Adrenal gland (tissue), 9 donors: ENCODE measurements at regions not wholly inside any gene's neighbourhood (a gene's known extent, or its start where the extent isn't known, plus 50 kb on each side); places are given as distances from the start of the nearest gene placed in this dataset.

ENCODE experiments used
- DNase-seq, 7 donors: peaks; one replicate each; pipeline ENCODE4 v3.0.0-alpha.2; 2019 to 2020
- H3K27ac ChIP-seq, 5 donors: fragments of 200-600 bp; sonication (generic) in 4 of 5; 1 replicate in 3 of 5; 2 replicates in 2 of 5; pipeline versions ENCODE4 v1.5.1 to v1.8.0; 2016 to 2020; ENCODE audit warnings: mild to moderate bottlenecking in 1 of 5
- H3K27me3 ChIP-seq: fragments of 200-600 bp; 2 replicates; pipeline ENCODE4 v1.8.0; 2021
- H3K36me3 ChIP-seq, 2 donors: fragments of 200-600 bp; replicated peaks in 1 of 2; 1 replicate in 1 of 2; 2 replicates in 1 of 2; pipeline versions ENCODE4 v1.5.1 to v1.8.0; 2018 to 2022
- H3K4me1 ChIP-seq, 2 donors: fragments of 200-600 bp; replicated peaks in 1 of 2; 1 replicate in 1 of 2; 2 replicates in 1 of 2; pipeline versions ENCODE4 v1.5.1 to v1.8.0; 2018 to 2021
- H3K4me3 ChIP-seq, 4 donors: fragments of 200-600 bp; sonication (generic) in 3 of 4; one replicate each; pipeline ENCODE4 v1.5.1; 2016 to 2018
- H3K9me3 ChIP-seq, 3 donors: fragments of 200-600 bp; sonication (generic) in 1 of 3; replicated peaks in 1 of 3; 1 replicate in 2 of 3; 2 replicates in 1 of 3; pipeline versions ENCODE4 v1.5.1 to v1.8.0; 2016 to 2021
- CTCF ChIP-seq, 6 experiments: fragments of 450-650 bp in 4 of 6; fragments of 200-600 bp in 2 of 6; sonication (generic) in 1 of 6; IDR thresholded peaks; 1 replicate in 5 of 6; 2 replicates in 1 of 6; pipeline versions ENCODE4 v1.5.1 to v1.8.0; 2016 to 2021; ENCODE audit warnings: antibody characterized with exemption in 6 of 6, mild to moderate bottlenecking in 2 of 6, moderate library complexity in 1 of 6
- POLR2A ChIP-seq, 2 donors: fragments of 450-650 bp; IDR thresholded peaks; one replicate each; pipeline ENCODE4 v1.6.1; 2017; ENCODE audit warnings: antibody characterized with exemption in 2 of 2, mild to moderate bottlenecking in 2 of 2, moderate library complexity in 1 of 2
- WGBS, 4 donors: extraction: QIAGEN DNeasy Blood & Tissue Kit in 2 of 4; methylation state at CpG; one replicate each; pipeline versions ENCODE4 v1.1.5 to v1.1.7; 2013 to 2017; 5-methylcytosine and 5-hydroxymethylcytosine counted together
- intact Hi-C, 2 donors: fragments of 100-400 bp; cut with DNase I; formaldehyde crosslinking; loops; one replicate each; pipeline versions ENCODE4 v1.14.1 to v1.15.0; 2022 to 2023
- donor health status: healthy with polysubstance abuse.
- donor health status: Bipolar disorder and iron deficiency.
- donor health status: DM: yes; HTN: yes; CAD: no.
- donor health status: DM: no; HTN: no; CAD: no.
- donor health status: DM: no; HTN: no; CAD: no.

- intact Hi-C loops = no loop called here
- Histone ChIP-seq H3K36me3 (no peaks in the 10 kb centered on the region), H3K27me3 (no peaks in the 10 kb centered on the region), H3K4me3 (no peak overlapping the region), H3K9me3 (no peaks in the 10 kb centered on the region), H3K27ac (no peak overlapping the region), H3K4me1 (no peaks in the 10 kb centered on the region)
- 74 to 86% (median 82%) methylated on average over 4 of the region's 4 CpGs for WGBS, 4 donors
- DNase-seq = no peak
- no peak for TF ChIP-seq POLR2A (IDR thresholded peaks at IDR 0.05)
- TF ChIP-seq CTCF (IDR thresholded peaks at IDR 0.05) = no peak
Measured at GRCh38 chr10:117936566-117936965, 110.2 kb downstream of the RAB11FIP2 start.

GRCh38 chr10:117936976-117937375 is 109.8 kb downstream of the RAB11FIP2 start:
- Histone ChIP-seq H3K4me1 (no peaks in the 10 kb centered on the region), H3K36me3 (no peaks in the 10 kb centered on the region), H3K27ac (no peak overlapping the region), H3K4me3 (no peak overlapping the region), H3K9me3 (no peaks in the 10 kb centered on the region), H3K27me3 (no peaks in the 10 kb centered on the region)
- no peak for DNase-seq
- TF ChIP-seq POLR2A (IDR thresholded peaks at IDR 0.05) = no peak
- TF ChIP-seq CTCF (IDR thresholded peaks at IDR 0.05) = no peak
- intact Hi-C loops = no loop called here
- 81 to 90% (median 85%) methylated on average over 3 of the region's 3 CpGs for WGBS, 4 donors

GRCh38 chr10:117938104-117938503 is 108.6 kb downstream of the RAB11FIP2 start:
- TF ChIP-seq POLR2A (IDR thresholded peaks at IDR 0.05) (no peak), CTCF (IDR thresholded peaks at IDR 0.05) (no peak)
- no peak overlapping the region for H3K4me3 ChIP-seq
- no peaks in the 10 kb centered on the region for H3K9me3 ChIP-seq
- H3K4me1 ChIP-seq = no peaks in the 10 kb centered on the region
- WGBS, 4 donors = 58 to 88% (median 72%) methylated on average over 4 of the region's 4 CpGs
- no peak for DNase-seq
- H3K27ac ChIP-seq = no peak overlapping the region
- no peaks in the 10 kb centered on the region for H3K27me3 ChIP-seq
- intact Hi-C loops = no loop called here
- no peaks in the 10 kb centered on the region for H3K36me3 ChIP-seq

DNA sequence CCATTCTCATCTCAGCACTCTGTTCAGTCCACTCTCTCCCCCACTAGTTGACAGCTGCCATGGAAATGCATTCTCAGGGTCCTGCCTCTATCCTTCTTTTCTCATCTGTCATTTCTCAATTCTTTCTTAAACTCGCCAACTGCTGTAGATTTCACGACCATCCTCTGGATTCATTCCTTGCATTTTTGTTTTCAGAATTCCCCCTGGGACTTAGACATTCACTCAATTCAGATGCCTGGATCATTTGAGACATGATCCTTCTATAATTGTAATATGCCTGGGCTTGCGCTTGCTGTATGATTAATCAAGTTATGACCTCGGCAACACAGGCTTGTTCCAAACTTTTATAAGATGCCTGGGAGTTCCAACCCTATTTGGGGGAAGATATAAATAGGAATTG is 104.5 kb downstream of the RAB11FIP2 start:
- no peak for DNase-seq
- TF ChIP-seq POLR2A (IDR thresholded peaks at IDR 0.05) = no peak
- no peak for TF ChIP-seq CTCF (IDR thresholded peaks at IDR 0.05)
- 33 to 46% (median 43%) methylated on average over 4 of the region's 4 CpGs for WGBS, 4 donors

More for the DNA sequence above, 104.5 kb downstream of the RAB11FIP2 start:
- no peak overlapping the region for H3K4me3 ChIP-seq
- intact Hi-C loops = no loop called here
- no peaks in the 10 kb centered on the region for H3K9me3 ChIP-seq
- H3K4me1 ChIP-seq = no peaks in the 10 kb centered on the region
- no peak overlapping the region for H3K27ac ChIP-seq
- H3K27me3 ChIP-seq = no peaks in the 10 kb centered on the region
- H3K36me3 ChIP-seq = no peaks in the 10 kb centered on the region
